ENCODE measurements at regions not wholly inside any gene's neighbourhood (a gene's known extent, or its start where the extent isn't known, plus 50 kb on each side); places are given as distances from the start of the nearest gene placed in this dataset.

- no peak overlapping the region for H3K27ac Mint-ChIP-seq
- H3K36me3 Mint-ChIP-seq (ENCODE audit: low read depth), result no peaks in the 10 kb centered on the region
- H3K9me3 ChIP-seq (ENCODE audit: control insufficient read depth, low read length), result no peaks in the 10 kb centered on the region
- no peak overlapping the region for H3K27ac ChIP-seq (ENCODE audit: low read depth, low read length)
- H3K4me1 Mint-ChIP-seq, result no peaks in the 10 kb centered on the region
- H3K4me3 Mint-ChIP-seq, result no peak overlapping the region
- H3K4me3 ChIP-seq (ENCODE audit: low read length), result no peak overlapping the region
- no peaks in the 10 kb centered on the region for H3K4me1 ChIP-seq (ENCODE audit: control insufficient read depth, insufficient read depth, low read length)
- H3K9ac ChIP-seq (ENCODE audit: extremely low read depth, low read length, poor library complexity, severe bottlenecking), result no peak overlapping the region
- no peaks in the 10 kb centered on the region for H3K36me3 ChIP-seq (ENCODE audit: control insufficient read depth, insufficient read depth, low read length)
- no peak for DNase-seq
- no peaks in the 10 kb centered on the region for H3K27me3 Mint-ChIP-seq (ENCODE audit: insufficient read depth)
- H3K9me3 Mint-ChIP-seq, result no peaks in the 10 kb centered on the region
- no peaks in the 10 kb centered on the region for H3K27me3 ChIP-seq (ENCODE audit: control insufficient read depth, insufficient read depth, low read length, poor library complexity, severe bottlenecking)
- no peak for TF ChIP-seq CTCF (conservative IDR thresholded peaks at IDR 0.05)
- WGBS, 2 experiments (ENCODE audit: insufficient coverage in 1 of 2, insufficient read length in 1 of 2), result 77 to 100% methylated on average over 1 of the region's 1 CpG
Measured at GRCh38 chr5:38032149-38032548, 192.3 kb upstream of the GDNF start.

GRCh38 chr5:38031304-38031703 lies 191.5 kb upstream of the GDNF start:
- Histone ChIP-seq H3K27ac (ENCODE audit: low read depth, low read length) (no peak overlapping the region), H3K9me3 (ENCODE audit: control insufficient read depth, low read length) (no peaks in the 10 kb centered on the region), H3K9ac (ENCODE audit: extremely low read depth, low read length, poor library complexity, severe bottlenecking) (no peak overlapping the region), H3K4me1 (ENCODE audit: control insufficient read depth, insufficient read depth, low read length) (no peaks in the 10 kb centered on the region), H3K27me3 (ENCODE audit: control insufficient read depth, insufficient read depth, low read length, poor library complexity, severe bottlenecking) (no peaks in the 10 kb centered on the region), H3K36me3 (ENCODE audit: control insufficient read depth, insufficient read depth, low read length) (no peaks in the 10 kb centered on the region), H3K4me3 (ENCODE audit: low read length) (no peak overlapping the region)
- Mint-ChIP-seq H3K27ac (no peak overlapping the region), H3K27me3 (ENCODE audit: insufficient read depth) (no peaks in the 10 kb centered on the region), H3K9me3 (no peaks in the 10 kb centered on the region), H3K4me1 (no peaks in the 10 kb centered on the region), H3K36me3 (ENCODE audit: low read depth) (no peaks in the 10 kb centered on the region), H3K4me3 (no peak overlapping the region)
- WGBS, 2 experiments (ENCODE audit: insufficient coverage in 1 of 2, insufficient read length in 1 of 2), result 88% methylated on average over 1 of the region's 1 CpG; no CpG with 5 or more reads in 1 of the 2 experiments
- TF ChIP-seq CTCF (conservative IDR thresholded peaks at IDR 0.05), result no peak
- no peak for DNase-seq

GRCh38 chr5:38029397-38030065 lies 189.7 kb upstream of the GDNF start:
- 80 to 92% methylated on average over 1 to 6 of the region's 6 CpGs for WGBS, 2 experiments (ENCODE audit: insufficient coverage in 1 of 2, insufficient read length in 1 of 2)

More at GRCh38 chr5:38029397-38030065, 189.7 kb upstream of the GDNF start:
- no peak for TF ChIP-seq CTCF (conservative IDR thresholded peaks at IDR 0.05)
- Mint-ChIP-seq H3K4me3 (no peak overlapping the region), H3K27me3 (ENCODE audit: insufficient read depth) (no peaks in the 10 kb centered on the region), H3K4me1 (no peaks in the 10 kb centered on the region), H3K27ac (no peak overlapping the region), H3K9me3 (no peaks in the 10 kb centered on the region), H3K36me3 (ENCODE audit: low read depth) (no peaks in the 10 kb centered on the region)
- Histone ChIP-seq H3K36me3 (ENCODE audit: control insufficient read depth, insufficient read depth, low read length) (no peaks in the 10 kb centered on the region), H3K4me3 (ENCODE audit: low read length) (no peak overlapping the region), H3K9me3 (ENCODE audit: control insufficient read depth, low read length) (no peaks in the 10 kb centered on the region), H3K9ac (ENCODE audit: extremely low read depth, low read length, poor library complexity, severe bottlenecking) (no peak overlapping the region), H3K27me3 (ENCODE audit: control insufficient read depth, insufficient read depth, low read length, poor library complexity, severe bottlenecking) (no peaks in the 10 kb centered on the region), H3K27ac (ENCODE audit: low read depth, low read length) (no peak overlapping the region), H3K4me1 (ENCODE audit: control insufficient read depth, insufficient read depth, low read length) (no peaks in the 10 kb centered on the region)
- no peak for DNase-seq
